Activated CD4-positive, alpha-beta T cell treated with anti-CD3 and anti-CD28 coated beads for 36 hours (primary cell): ENCODE measurements at regions not wholly inside any gene's neighbourhood (a gene's known extent, or its start where the extent isn't known, plus 50 kb on each side); places are given as distances from the start of the nearest gene placed in this dataset.
"Not testable (repeated sequence)": the region's sequence is repeated elsewhere in the genome, so short reads cannot be mapped to it uniquely, and the experiment has no call there.

Experiments used
- ATAC-seq: fragments of 200-7000 bp; cut with Tn5 transposase; one replicate; pipeline ENCODE4 v1.10.0; 2021; ENCODE audit warnings: mild to moderate bottlenecking, moderate library complexity
- CTCF ChIA-PET: fragments of 350-600 bp; sonication (Branson Sonifier 250); formaldehyde crosslinking; loops from one replicate; lab custom pipeline; 2021; ENCODE audit warnings: antibody characterized with exemption; lab: Charles Lee
- POLR2A ChIA-PET: fragments of 350-600 bp; sonication (Branson Sonifier 250); formaldehyde crosslinking; loops from one replicate; lab custom pipeline; 2021; ENCODE audit warnings: antibody characterized with exemption, inconsistent platforms; lab: Charles Lee
- DNase-seq: peaks from one replicate; pipeline ENCODE4 v3.0.0-alpha.2; 2020
- H3K27ac Mint-ChIP-seq: one replicate; pipeline ENCODE4 v1.8.0; 2021; ENCODE audit warnings: mixed read lengths
- H3K27me3 Mint-ChIP-seq: one replicate; pipeline ENCODE4 v1.8.0; 2021; ENCODE audit warnings: mixed read lengths
- H3K36me3 Mint-ChIP-seq: one replicate; pipeline ENCODE4 v1.8.0; 2021; ENCODE audit warnings: low read depth, mixed read lengths
- H3K4me1 Mint-ChIP-seq: one replicate; pipeline ENCODE4 v1.8.0; 2021; ENCODE audit warnings: mixed read lengths
- H3K4me3 Mint-ChIP-seq: one replicate; pipeline ENCODE4 v1.8.0; 2021; ENCODE audit warnings: mild to moderate bottlenecking, moderate library complexity, mixed read lengths
- H3K9me3 Mint-ChIP-seq: one replicate; pipeline ENCODE4 v1.8.0; 2021; ENCODE audit warnings: low read depth, mixed read lengths
- intact Hi-C, 2 experiments: fragments of 100-400 bp; cut with DNase I in 1 of 2; cut with micrococcal nuclease in 1 of 2; formaldehyde crosslinking; loops; one replicate each; pipeline versions ENCODE4 v1.14.2 to v1.15.1; 2022 to 2024; cut with DNase I, micrococcal nuclease

- H3K4me3 Mint-ChIP-seq, ATAC-seq, H3K27me3 Mint-ChIP-seq, H3K4me1 Mint-ChIP-seq, H3K36me3 Mint-ChIP-seq, H3K9me3 Mint-ChIP-seq, CTCF ChIA-PET, DNase-seq, H3K27ac Mint-ChIP-seq, POLR2A ChIA-PET, intact Hi-C loops: not testable (repeated sequence)
Observed at GRCh38 chr3:195647912-195648702, 64.4 kb upstream of the APOD start.

- POLR2A ChIA-PET, H3K27me3 Mint-ChIP-seq, DNase-seq, CTCF ChIA-PET, H3K4me1 Mint-ChIP-seq, H3K36me3 Mint-ChIP-seq, H3K9me3 Mint-ChIP-seq, H3K4me3 Mint-ChIP-seq, intact Hi-C loops, ATAC-seq, H3K27ac Mint-ChIP-seq: not testable (repeated sequence)
Observed at GRCh38 chr3:195645872-195646271, 62.1 kb upstream of the APOD start.

GRCh38 chr3:195643245-195643644 lies 59.5 kb upstream of the APOD start:
- intact Hi-C loops, POLR2A ChIA-PET, CTCF ChIA-PET, H3K36me3 Mint-ChIP-seq, DNase-seq, ATAC-seq, H3K4me1 Mint-ChIP-seq, H3K4me3 Mint-ChIP-seq, H3K27me3 Mint-ChIP-seq, H3K9me3 Mint-ChIP-seq, H3K27ac Mint-ChIP-seq: not testable (repeated sequence)

- intact Hi-C loops, H3K4me1 Mint-ChIP-seq, H3K27ac Mint-ChIP-seq, H3K36me3 Mint-ChIP-seq, H3K27me3 Mint-ChIP-seq, POLR2A ChIA-PET, H3K4me3 Mint-ChIP-seq, ATAC-seq, DNase-seq, CTCF ChIA-PET, H3K9me3 Mint-ChIP-seq: not testable (repeated sequence)
Observed at GRCh38 chr3:195642311-195642710, 58.6 kb upstream of the APOD start.

GRCh38 chr3:195638456-195638855 lies 54.7 kb upstream of the APOD start:
- H3K4me1 Mint-ChIP-seq: peaks cover 14% of the 10 kb centered on the region
- H3K27me3 Mint-ChIP-seq, H3K36me3 Mint-ChIP-seq, H3K9me3 Mint-ChIP-seq, ATAC-seq, POLR2A ChIA-PET, DNase-seq, H3K4me3 Mint-ChIP-seq, intact Hi-C loops, H3K27ac Mint-ChIP-seq, CTCF ChIA-PET: not testable (repeated sequence)

- peaks cover 16% of the 10 kb centered on the region for H3K4me1 Mint-ChIP-seq
- CTCF ChIA-PET, H3K9me3 Mint-ChIP-seq, intact Hi-C loops, DNase-seq, H3K4me3 Mint-ChIP-seq, H3K27me3 Mint-ChIP-seq, ATAC-seq, H3K36me3 Mint-ChIP-seq, H3K27ac Mint-ChIP-seq, POLR2A ChIA-PET: not testable (repeated sequence)
Observed at GRCh38 chr3:195637473-195638233, 53.9 kb upstream of the APOD start.

- intact Hi-C loops, DNase-seq, H3K27ac Mint-ChIP-seq: not testable (repeated sequence)
Observed at GRCh38 chr3:195637011-195637410, 53.3 kb upstream of the APOD start.

GRCh38 chr3:195635898-195636685 lies 52.4 kb upstream of the APOD start:
- H3K27ac Mint-ChIP-seq, ATAC-seq, CTCF ChIA-PET, intact Hi-C loops, H3K27me3 Mint-ChIP-seq, POLR2A ChIA-PET, DNase-seq, H3K9me3 Mint-ChIP-seq, H3K36me3 Mint-ChIP-seq: not testable (repeated sequence)
- H3K4me3 Mint-ChIP-seq: peak overlapping the region; percentile 60
- H3K4me1 Mint-ChIP-seq: peaks cover 19% of the 10 kb centered on the region

More at GRCh38 chr3:195637011-195637410, 53.3 kb upstream of the APOD start:
- H3K36me3 Mint-ChIP-seq, POLR2A ChIA-PET, ATAC-seq, H3K27me3 Mint-ChIP-seq, H3K4me3 Mint-ChIP-seq, H3K9me3 Mint-ChIP-seq, CTCF ChIA-PET: not testable (repeated sequence)
- H3K4me1 Mint-ChIP-seq: peaks cover 19% of the 10 kb centered on the region

- ATAC-seq, H3K4me3 Mint-ChIP-seq, CTCF ChIA-PET, H3K27me3 Mint-ChIP-seq, H3K27ac Mint-ChIP-seq, H3K9me3 Mint-ChIP-seq, intact Hi-C loops, POLR2A ChIA-PET, DNase-seq, H3K36me3 Mint-ChIP-seq: not testable (repeated sequence)
- peaks cover 19% of the 10 kb centered on the region for H3K4me1 Mint-ChIP-seq
Observed at GRCh38 chr3:195635262-195635873, 51.6 kb upstream of the APOD start.

GRCh38 chr3:195634426-195635261 lies 50.9 kb upstream of the APOD start:
- H3K27me3 Mint-ChIP-seq, DNase-seq, intact Hi-C loops, H3K27ac Mint-ChIP-seq, H3K9me3 Mint-ChIP-seq, H3K36me3 Mint-ChIP-seq, CTCF ChIA-PET, H3K4me3 Mint-ChIP-seq, POLR2A ChIA-PET: not testable (repeated sequence)
- H3K4me1 Mint-ChIP-seq: peaks cover 19% of the 10 kb centered on the region
- ATAC-seq: peak; percentile 86
